Lower leg skin (tissue), 3 donors: ENCODE measurements at regions not wholly inside any gene's neighbourhood (a gene's known extent, or its start where the extent isn't known, plus 50 kb on each side); places are given as distances from the start of the nearest gene placed in this dataset.
"Not testable (repeated sequence)": the region's sequence is repeated elsewhere in the genome, so short reads cannot be mapped to it uniquely, and the experiment has no call there.

Experiments used
- CTCF ChIP-seq, 3 donors: fragments of 450-650 bp; IDR thresholded peaks; one replicate each; pipeline ENCODE4 v1.5.1; 2016; ENCODE audit warnings: antibody characterized with exemption in 3 of 3, mild to moderate bottlenecking in 3 of 3, moderate library complexity in 2 of 3
- POLR2A ChIP-seq, 2 donors: fragments of 450-650 bp; IDR thresholded peaks; one replicate each; pipeline ENCODE4 v1.6.1; 2016 to 2017; ENCODE audit warnings: antibody characterized with exemption in 2 of 2, mild to moderate bottlenecking in 1 of 2, moderate library complexity in 1 of 2

GRCh38 chr7:120086468-120086867, 186.5 kb upstream of the KCND2 start:
- TF ChIP-seq CTCF, POLR2A (IDR thresholded peaks at IDR 0.05): not testable (repeated sequence)
